ENCODE measurements at regions not wholly inside any gene's neighbourhood (a gene's known extent, or its start where the extent isn't known, plus 50 kb on each side); places are given as distances from the start of the nearest gene placed in this dataset.

- no peak for TF ChIP-seq CTCF (IDR thresholded peaks at IDR 0.05)
- no peak overlapping the region for H3K27ac Mint-ChIP-seq
- intact Hi-C loops (cut with micrococcal nuclease): no loop called here
- no peak for DNase-seq
- H3K27me3 ChIP-seq (ENCODE audit: control insufficient read depth, insufficient read depth, low read length): no peaks in the 10 kb centered on the region
- H3K9me3 ChIP-seq (ENCODE audit: control insufficient read depth, insufficient read depth, low read length): no peaks in the 10 kb centered on the region
- H3K4me3 ChIP-seq (ENCODE audit: low read length): no peak overlapping the region
- H3K27ac ChIP-seq (ENCODE audit: low read length): no peak overlapping the region
- WGBS (ENCODE audit: insufficient coverage): 100% methylated on average over 3 of the region's 6 CpGs
- no peaks in the 10 kb centered on the region for H3K4me1 ChIP-seq (ENCODE audit: control insufficient read depth, insufficient read depth, low read length)
- no peaks in the 10 kb centered on the region for H3K36me3 Mint-ChIP-seq
- no peaks in the 10 kb centered on the region for H3K4me1 Mint-ChIP-seq
- H3K27me3 Mint-ChIP-seq (ENCODE audit: low read depth in 2 of 2): no peaks in the 10 kb centered on the region
- no peak for ATAC-seq
- peaks cover 5 to 6% of the 10 kb centered on the region in 2 donors for H3K9me3 Mint-ChIP-seq
- H3K36me3 ChIP-seq (ENCODE audit: control insufficient read depth, insufficient read depth, low read length): no peaks in the 10 kb centered on the region
- no peak overlapping the region for H3K4me3 Mint-ChIP-seq
These were observed 101.6 kb downstream of the TMEM47 start for GRCh38 chrX:34555481-34555880.

- ATAC-seq (no peak), DNase-seq (no peak)
- Histone ChIP-seq H3K4me3 (ENCODE audit: low read length) (no peak overlapping the region), H3K4me1 (ENCODE audit: control insufficient read depth, insufficient read depth, low read length) (no peaks in the 10 kb centered on the region), H3K36me3 (ENCODE audit: control insufficient read depth, insufficient read depth, low read length) (no peaks in the 10 kb centered on the region), H3K27me3 (ENCODE audit: control insufficient read depth, insufficient read depth, low read length) (no peaks in the 10 kb centered on the region), H3K9me3 (ENCODE audit: control insufficient read depth, insufficient read depth, low read length) (no peaks in the 10 kb centered on the region), H3K27ac (ENCODE audit: low read length) (no peak overlapping the region)
- no peak overlapping the region for H3K4me3 Mint-ChIP-seq
- H3K27me3 Mint-ChIP-seq (ENCODE audit: low read depth in 2 of 2): no peaks in the 10 kb centered on the region
- no peak overlapping the region for H3K27ac Mint-ChIP-seq
- TF ChIP-seq CTCF (IDR thresholded peaks at IDR 0.05): no peak
- no peaks in the 10 kb centered on the region for H3K4me1 Mint-ChIP-seq
- intact Hi-C loops (cut with micrococcal nuclease): no loop called here
- no peaks in the 10 kb centered on the region for H3K36me3 Mint-ChIP-seq
- peaks cover 5 to 13% of the 10 kb centered on the region in 2 donors for H3K9me3 Mint-ChIP-seq
- WGBS (ENCODE audit: insufficient coverage): 82% methylated on average over 2 of the region's 4 CpGs
These were observed 110.7 kb downstream of the TMEM47 start for GRCh38 chrX:34546366-34546765.

GRCh38 chrX:34528081-34528480 is 129.0 kb downstream of the TMEM47 start:
- no peaks in the 10 kb centered on the region for H3K27me3 Mint-ChIP-seq (ENCODE audit: low read depth in 2 of 2)
- H3K27ac ChIP-seq (ENCODE audit: low read length): no peak overlapping the region

More at GRCh38 chrX:34528081-34528480, 129.0 kb downstream of the TMEM47 start:
- Mint-ChIP-seq H3K36me3 (no peaks in the 10 kb centered on the region), H3K4me1 (no peaks in the 10 kb centered on the region), H3K4me3 (no peak overlapping the region), H3K9me3 (peaks cover 0 to 2% of the 10 kb centered on the region in 2 donors), H3K27ac (no peak overlapping the region)
- TF ChIP-seq CTCF (IDR thresholded peaks at IDR 0.05): no peak
- DNase-seq (no peak), ATAC-seq (no peak)
- intact Hi-C loops (cut with micrococcal nuclease): no loop called here
- Histone ChIP-seq H3K4me1 (ENCODE audit: control insufficient read depth, insufficient read depth, low read length) (no peaks in the 10 kb centered on the region), H3K4me3 (ENCODE audit: low read length) (no peak overlapping the region), H3K27me3 (ENCODE audit: control insufficient read depth, insufficient read depth, low read length) (no peaks in the 10 kb centered on the region), H3K9me3 (ENCODE audit: control insufficient read depth, insufficient read depth, low read length) (no peaks in the 10 kb centered on the region), H3K36me3 (ENCODE audit: control insufficient read depth, insufficient read depth, low read length) (no peaks in the 10 kb centered on the region)

All from natural killer cell (primary cell).